H9 (cell line): ENCODE measurements at regions not wholly inside any gene's neighbourhood (a gene's known extent, or its start where the extent isn't known, plus 50 kb on each side); places are given as distances from the start of the nearest gene placed in this dataset.

Experiments
- DNase-seq: peaks from one replicate; pipeline ENCODE4 v3.0.0-alpha.2; 2017
- H2AFZ ChIP-seq: one replicate; pipeline ENCODE4 v1.6.1; 2013; ENCODE audit warnings: mild to moderate bottlenecking, low read length, control low read depth, moderate library complexity
- H2AK5ac ChIP-seq: 2 replicates; pipeline ENCODE4 v1.6.1; 2013; ENCODE audit warnings: low read length, control low read depth, mixed read lengths; ENCODE audit not compliant: insufficient read length
- H2BK120ac ChIP-seq: one replicate; pipeline ENCODE4 v1.6.1; 2013; ENCODE audit warnings: low read depth, mild to moderate bottlenecking, low read length, control low read depth, inconsistent platforms; ENCODE audit not compliant: poor library complexity, severe bottlenecking
- H2BK12ac ChIP-seq: 2 replicates; pipeline ENCODE4 v1.6.1; 2013; ENCODE audit warnings: low read length, control low read depth, mixed read lengths, low read depth; ENCODE audit not compliant: insufficient read length
- H2BK15ac ChIP-seq: 2 replicates; pipeline ENCODE4 v1.6.1; 2013; ENCODE audit warnings: low read depth, low read length, control low read depth
- H2BK20ac ChIP-seq: one replicate; pipeline ENCODE4 v1.6.1; 2013; ENCODE audit warnings: low read depth, mild to moderate bottlenecking, low read length, control low read depth, inconsistent platforms; ENCODE audit not compliant: poor library complexity, severe bottlenecking
- H2BK5ac ChIP-seq: 2 replicates; pipeline ENCODE4 v1.6.1; 2013; ENCODE audit warnings: low read length, control low read depth, mixed read lengths; ENCODE audit not compliant: insufficient read length
- H3K14ac ChIP-seq: 2 replicates; pipeline ENCODE4 v1.6.1; 2013; ENCODE audit warnings: low read length, control low read depth; ENCODE audit not compliant: insufficient read depth
- H3K18ac ChIP-seq: 2 replicates; pipeline ENCODE4 v1.6.1; 2013; ENCODE audit warnings: low read depth, mild to moderate bottlenecking, mixed read lengths, low read length, control low read depth; ENCODE audit not compliant: insufficient read length
- H3K23ac ChIP-seq: 2 replicates; pipeline ENCODE4 v1.6.1; 2013; ENCODE audit warnings: low read length, control low read depth, mixed read lengths, low read depth; ENCODE audit not compliant: insufficient read length
- H3K23me2 ChIP-seq: 2 replicates; pipeline ENCODE4 v1.6.1; 2013; ENCODE audit warnings: low read depth, mild to moderate bottlenecking, mixed read lengths, low read length, control low read depth; ENCODE audit not compliant: insufficient read length, poor library complexity, severe bottlenecking
- H3K27ac ChIP-seq: 2 replicates; pipeline ENCODE4 v1.5.1; 2013; ENCODE audit warnings: low read length, control low read depth, mixed read lengths, low read depth; ENCODE audit not compliant: insufficient read length
- H3K27me3 ChIP-seq: 2 replicates; pipeline ENCODE4 v1.6.1; 2013; ENCODE audit warnings: low read length, control low read depth, inconsistent platforms; ENCODE audit not compliant: insufficient read depth
- H3K4ac ChIP-seq: 2 replicates; pipeline ENCODE4 v1.6.1; 2013; ENCODE audit warnings: low read depth, mild to moderate bottlenecking, control low read depth, inconsistent platforms, low read length, moderate library complexity
- H3K4me1 ChIP-seq: 2 replicates; pipeline ENCODE4 v1.6.1; 2013; ENCODE audit warnings: low read length, control low read depth, inconsistent platforms; ENCODE audit not compliant: insufficient read depth
- H3K4me2 ChIP-seq: 2 replicates; pipeline ENCODE4 v1.6.1; 2013; ENCODE audit warnings: low read length, control low read depth, mixed read lengths; ENCODE audit not compliant: insufficient read length, insufficient read depth
- H3K56ac ChIP-seq: 2 replicates; pipeline ENCODE4 v1.6.1; 2013; ENCODE audit warnings: low read depth, mild to moderate bottlenecking, mixed read lengths, low read length, control low read depth; ENCODE audit not compliant: insufficient read length
- H3K79me1 ChIP-seq: 2 replicates; pipeline ENCODE4 v1.6.1; 2013; ENCODE audit warnings: low read depth, mild to moderate bottlenecking, moderate library complexity, low read length, control low read depth, inconsistent platforms; ENCODE audit not compliant: insufficient read depth, poor library complexity, severe bottlenecking
- H3K79me2 ChIP-seq: 2 replicates; pipeline ENCODE4 v1.6.1; 2013; ENCODE audit warnings: low read length, control low read depth, inconsistent platforms; ENCODE audit not compliant: insufficient read depth
- H3K9ac ChIP-seq: 2 replicates; pipeline ENCODE4 v1.6.1; 2013; ENCODE audit warnings: low read length, control low read depth, mixed read lengths; ENCODE audit not compliant: insufficient read length; ENCODE audit errors: extremely low read depth
- H3K9me3 ChIP-seq: one replicate; pipeline ENCODE4 v1.6.1; 2013; ENCODE audit warnings: low read depth, low read length, inconsistent platforms; ENCODE audit not compliant: control insufficient read depth
- H3T11ph ChIP-seq: one replicate; pipeline ENCODE4 v1.6.1; 2013; ENCODE audit warnings: mild to moderate bottlenecking, low read length, control low read depth, inconsistent platforms
- H4K20me1 ChIP-seq: one replicate; pipeline ENCODE4 v1.6.1; 2013; ENCODE audit not compliant: control insufficient read depth, insufficient read length, insufficient read depth
- H4K5ac ChIP-seq: 2 replicates; pipeline ENCODE4 v1.6.1; 2013; ENCODE audit warnings: low read depth, mild to moderate bottlenecking, mixed read lengths, low read length, control low read depth; ENCODE audit not compliant: insufficient read length
- H4K8ac ChIP-seq: replicated peaks from 2 replicates; pipeline ENCODE4 v1.6.1; 2013; ENCODE audit warnings: low read length, control low read depth, mixed read lengths, low read depth; ENCODE audit not compliant: insufficient read length
- H4K91ac ChIP-seq: 2 replicates; pipeline ENCODE4 v1.6.1; 2013; ENCODE audit warnings: low read depth, mild to moderate bottlenecking, moderate library complexity, mixed read lengths, low read length, control low read depth; ENCODE audit not compliant: insufficient read length
- H3K27ac Mint-ChIP-seq, 3 experiments: 2 replicates in 2 of 3; 3 replicates in 1 of 3; pipeline ENCODE4 v1.8.0; 2020 to 2021; ENCODE audit warnings: mixed read lengths in 3 of 3, mild to moderate bottlenecking in 1 of 3, moderate library complexity in 1 of 3
- H3K27me3 Mint-ChIP-seq: 2 replicates; pipeline ENCODE4 v1.8.0; 2021; ENCODE audit warnings: low read depth, mild to moderate bottlenecking, moderate library complexity, mixed read lengths
- H3K36me3 Mint-ChIP-seq, 3 experiments: 2 replicates in 2 of 3; 3 replicates in 1 of 3; pipeline ENCODE4 v1.8.0; 2020 to 2021; ENCODE audit warnings: low read depth in 3 of 3, mixed read lengths in 3 of 3; ENCODE audit not compliant: insufficient read depth in 1 of 3
- H3K4me1 Mint-ChIP-seq, 2 experiments: 2 replicates each; pipeline ENCODE4 v1.8.0; 2020; ENCODE audit warnings: mixed read lengths in 2 of 2
- H3K4me3 Mint-ChIP-seq, 2 experiments: 2 replicates in 1 of 2; 3 replicates in 1 of 2; pipeline ENCODE4 v1.8.0; 2020 to 2021; ENCODE audit warnings: mild to moderate bottlenecking in 2 of 2, mixed read lengths in 2 of 2, moderate library complexity in 1 of 2
- H3K9me3 Mint-ChIP-seq, 2 experiments: 2 replicates in 1 of 2; 3 replicates in 1 of 2; pipeline ENCODE4 v1.8.0; 2020; ENCODE audit warnings: mild to moderate bottlenecking in 2 of 2, mixed read lengths in 2 of 2, moderate library complexity in 1 of 2
- WGBS: extraction: QIAGEN DNeasy Blood & Tissue Kit; methylation state at CpG from one replicate; pipeline ENCODE4 v1.1.7; 2013; ENCODE audit warnings: missing lambda C conversion rate, low lambda C conversion rate, mixed read lengths; ENCODE audit not compliant: insufficient read length; ENCODE audit errors: extremely low coverage; 5-methylcytosine and 5-hydroxymethylcytosine counted together
- TF ChIP-seq, protein P1 (sequence below): fragments of 200-600 bp; sonication (generic); conservative IDR thresholded peaks from 3 replicates; pipeline ENCODE4 v1.8.0; 2021; ENCODE audit warnings: antibody characterized with exemption, mild to moderate bottlenecking

DNA sequence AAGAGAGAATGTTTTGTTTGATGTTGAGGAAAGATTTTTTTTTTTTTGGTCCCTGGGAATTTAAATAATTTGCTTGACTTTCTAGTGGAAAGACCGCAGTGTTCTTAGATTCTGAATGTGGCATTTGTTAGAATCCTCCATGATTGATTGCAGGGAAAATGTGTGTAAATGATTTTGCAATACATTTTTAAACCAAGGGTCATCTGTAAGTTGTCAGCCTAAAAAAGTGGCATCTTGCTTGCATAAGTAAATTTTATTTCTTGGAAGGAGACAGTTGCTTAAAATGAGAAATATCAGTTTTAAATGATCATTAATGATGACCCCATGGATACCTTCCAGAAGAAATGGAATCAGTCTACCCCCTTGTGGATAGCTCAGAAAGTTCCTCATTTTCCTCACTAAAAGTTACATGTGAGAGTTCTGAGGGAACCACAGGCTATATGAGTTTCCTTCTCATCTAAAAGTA lies 105.1 kb upstream of the SLC25A48 start:
- H2BK20ac ChIP-seq = no peak overlapping the region
- no peaks in the 10 kb centered on the region for H4K20me1 ChIP-seq
- H3K4me1 ChIP-seq = no peaks in the 10 kb centered on the region; the same call in 1 of the 2 replicates
- H2AFZ ChIP-seq = no peak overlapping the region
- no peak overlapping the region for H3K56ac ChIP-seq
- H3K27me3 Mint-ChIP-seq = peaks cover 5% of the 10 kb centered on the region
- DNase-seq = no peak
- no peak overlapping the region for H3K27ac ChIP-seq
- no peaks in the 10 kb centered on the region for H3K36me3 Mint-ChIP-seq
- no peak overlapping the region for H3K14ac ChIP-seq
- no peak overlapping the region for H3K4me2 ChIP-seq
- no peak overlapping the region for H3K27ac Mint-ChIP-seq
- H3K18ac ChIP-seq = no peak overlapping the region
- H3K79me1 ChIP-seq = no peaks in the 10 kb centered on the region
- no peak overlapping the region for H2BK5ac ChIP-seq
- no peak overlapping the region for H4K8ac ChIP-seq
- no peak overlapping the region for H2BK12ac ChIP-seq
- no peak overlapping the region for H3K4me3 Mint-ChIP-seq
- H2BK15ac ChIP-seq = no peak overlapping the region
- H3K9ac ChIP-seq = no peak overlapping the region
- no peaks in the 10 kb centered on the region for H3K9me3 Mint-ChIP-seq
- H4K91ac ChIP-seq = no peak overlapping the region
- H4K5ac ChIP-seq = no peak overlapping the region
- no peaks in the 10 kb centered on the region for H3K23me2 ChIP-seq
- H3K4ac ChIP-seq = no peak overlapping the region
- H2BK120ac ChIP-seq = no peak overlapping the region
- peaks cover 10 to 11% of the 10 kb centered on the region in 2 experiments for H3K4me1 Mint-ChIP-seq
- no peaks in the 10 kb centered on the region for H3K79me2 ChIP-seq
- H3K27me3 ChIP-seq = no peaks in the 10 kb centered on the region
- no peak overlapping the region for H3T11ph ChIP-seq
- H2AK5ac ChIP-seq = no peak overlapping the region
- no CpG with 5 or more reads among the region's 1 CpG for WGBS
- TF ChIP-seq, protein P1, sequence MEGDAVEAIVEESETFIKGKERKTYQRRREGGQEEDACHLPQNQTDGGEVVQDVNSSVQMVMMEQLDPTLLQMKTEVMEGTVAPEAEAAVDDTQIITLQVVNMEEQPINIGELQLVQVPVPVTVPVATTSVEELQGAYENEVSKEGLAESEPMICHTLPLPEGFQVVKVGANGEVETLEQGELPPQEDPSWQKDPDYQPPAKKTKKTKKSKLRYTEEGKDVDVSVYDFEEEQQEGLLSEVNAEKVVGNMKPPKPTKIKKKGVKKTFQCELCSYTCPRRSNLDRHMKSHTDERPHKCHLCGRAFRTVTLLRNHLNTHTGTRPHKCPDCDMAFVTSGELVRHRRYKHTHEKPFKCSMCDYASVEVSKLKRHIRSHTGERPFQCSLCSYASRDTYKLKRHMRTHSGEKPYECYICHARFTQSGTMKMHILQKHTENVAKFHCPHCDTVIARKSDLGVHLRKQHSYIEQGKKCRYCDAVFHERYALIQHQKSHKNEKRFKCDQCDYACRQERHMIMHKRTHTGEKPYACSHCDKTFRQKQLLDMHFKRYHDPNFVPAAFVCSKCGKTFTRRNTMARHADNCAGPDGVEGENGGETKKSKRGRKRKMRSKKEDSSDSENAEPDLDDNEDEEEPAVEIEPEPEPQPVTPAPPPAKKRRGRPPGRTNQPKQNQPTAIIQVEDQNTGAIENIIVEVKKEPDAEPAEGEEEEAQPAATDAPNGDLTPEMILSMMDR = peak; percentile 70
- no peak overlapping the region for H3K23ac ChIP-seq
- no peaks in the 10 kb centered on the region for H3K9me3 ChIP-seq
